ENCODE measurements at regions not wholly inside any gene's neighbourhood (a gene's known extent, or its start where the extent isn't known, plus 50 kb on each side); places are given as distances from the start of the nearest gene placed in this dataset.

- DNase-seq = peak; percentile 58
- TF ChIP-seq POLR2A (IDR thresholded peaks at IDR 0.05) (no peak), CTCF (IDR thresholded peaks at IDR 0.05 in 8 of 11, conservative IDR thresholded peaks at IDR 0.05 in 3 of 11) (no peak), POLR2AphosphoS5 (IDR thresholded peaks at IDR 0.05) (no peak)
- intact Hi-C loops (cut with DNase I; ENCODE audit: low total_unique reads) = no loop called here
- Histone ChIP-seq H3K27me3 (replicated peaks in 1 of 7) (peaks cover 0 to 47% (median 0%) of the 10 kb centered on the region in 7 donors), H3K36me3 (no peaks in the 10 kb centered on the region), H3K4me3 (no peak overlapping the region), H3K4me1 (no peaks in the 10 kb centered on the region), H3K9me3 (no peaks in the 10 kb centered on the region), H3K27ac (no peak overlapping the region)
- 85 to 91% (median 88%) methylated on average over 18 of the region's 18 CpGs for WGBS, 5 donors
Measured at GRCh38 chr22:49179175-49179574, 648.5 kb downstream of the BRD1 start.

DNA sequence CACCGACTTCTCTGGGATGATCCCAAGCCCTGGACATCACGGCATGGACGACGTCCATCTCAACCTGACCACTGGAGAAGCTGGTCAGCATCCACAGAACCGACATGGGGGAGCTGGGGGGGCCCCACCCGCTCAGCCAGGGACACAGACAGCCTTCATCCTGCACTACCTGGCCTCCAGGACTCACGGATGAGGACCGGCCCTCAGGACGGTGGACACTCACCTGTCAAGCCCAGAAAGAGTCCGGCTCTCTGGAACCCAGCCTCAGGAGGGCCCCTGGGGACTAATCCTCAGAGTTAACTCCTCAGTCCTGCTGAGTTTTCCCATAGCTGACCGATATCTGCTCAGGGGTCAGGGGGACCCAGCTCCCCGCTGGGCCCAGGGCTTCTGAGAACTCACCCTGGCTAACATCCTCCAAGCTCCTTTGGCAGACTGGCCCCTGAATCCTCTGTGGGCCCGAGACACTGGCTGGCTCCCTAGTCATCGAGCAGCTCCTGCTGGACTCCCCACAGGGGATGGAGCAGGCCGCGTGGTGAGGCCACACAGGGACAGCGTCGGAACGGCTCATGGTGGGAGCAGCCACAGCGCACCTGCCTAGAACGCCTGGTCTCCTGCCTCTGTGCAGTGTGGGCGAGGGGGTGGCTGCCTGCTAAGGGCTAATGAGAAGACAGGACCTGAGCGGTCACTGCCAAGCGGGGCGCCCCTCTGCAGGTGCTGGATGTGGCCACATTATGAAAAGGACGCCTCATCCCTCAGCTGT is 649.2 kb downstream of the BRD1 start:
- no peaks in the 10 kb centered on the region for H3K9me3 ChIP-seq
- no peak for TF ChIP-seq CTCF (IDR thresholded peaks at IDR 0.05 in 8 of 11, conservative IDR thresholded peaks at IDR 0.05 in 3 of 11)
- no peak for TF ChIP-seq POLR2AphosphoS5 (IDR thresholded peaks at IDR 0.05)
- TF ChIP-seq POLR2A (IDR thresholded peaks at IDR 0.05) = no peak
- no peaks in the 10 kb centered on the region for H3K4me1 ChIP-seq
- peak; percentile 61 for DNase-seq
- no peaks in the 10 kb centered on the region for H3K36me3 ChIP-seq
- H3K27me3 ChIP-seq (replicated peaks in 1 of 7) = peaks cover 0 to 40% (median 0%) of the 10 kb centered on the region in 7 donors
- 73 to 85% (median 79%) methylated on average over 25 to 26 of the region's 26 CpGs for WGBS, 5 donors
- H3K4me3 ChIP-seq = no peak overlapping the region
- no peak overlapping the region for H3K27ac ChIP-seq
- intact Hi-C loops (cut with DNase I; ENCODE audit: low total_unique reads) = no loop called here

DNA sequence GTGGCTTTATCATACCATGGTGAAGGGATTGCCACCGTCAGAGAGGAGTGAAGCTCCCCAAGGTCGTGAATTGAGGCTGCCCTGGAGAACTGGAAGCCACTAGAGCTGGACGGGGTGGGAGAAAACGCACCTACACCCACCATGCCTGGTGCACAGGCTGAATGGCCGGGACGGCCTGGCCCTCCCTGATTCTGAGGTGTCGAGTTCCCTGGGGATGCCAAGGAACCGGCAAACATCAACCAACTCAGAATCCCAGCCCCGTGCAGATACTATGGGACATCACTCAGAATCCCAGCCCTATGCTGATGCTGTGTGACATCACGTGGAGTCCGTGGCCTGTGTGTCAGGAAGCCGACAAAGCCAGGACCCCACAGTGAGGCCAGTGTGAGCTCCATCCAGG is 650.0 kb downstream of the BRD1 start:
- H3K27me3 ChIP-seq (replicated peaks in 1 of 7) = peaks cover 0 to 33% (median 0%) of the 10 kb centered on the region in 7 donors
- no peaks in the 10 kb centered on the region for H3K36me3 ChIP-seq
- H3K4me3 ChIP-seq = no peak overlapping the region
- no peak overlapping the region for H3K27ac ChIP-seq
- intact Hi-C loops (cut with DNase I; ENCODE audit: low total_unique reads) = no loop called here
- WGBS, 5 donors = 72 to 84% (median 83%) methylated on average over 8 to 12 of the region's 12 CpGs
- TF ChIP-seq POLR2A (IDR thresholded peaks at IDR 0.05) (no peak), POLR2AphosphoS5 (IDR thresholded peaks at IDR 0.05) (no peak), CTCF (IDR thresholded peaks at IDR 0.05 in 8 of 11, conservative IDR thresholded peaks at IDR 0.05 in 3 of 11) (no peak)
- H3K4me1 ChIP-seq = no peaks in the 10 kb centered on the region
- H3K9me3 ChIP-seq = peaks cover 0 to under 1% (median 0%) of the 10 kb centered on the region in 8 donors
- DNase-seq = no peak

GRCh38 chr22:49176956-49177355 is 650.7 kb downstream of the BRD1 start:
- Histone ChIP-seq H3K36me3 (no peaks in the 10 kb centered on the region), H3K27ac (no peak overlapping the region), H3K4me1 (no peaks in the 10 kb centered on the region), H3K27me3 (replicated peaks in 1 of 7) (peaks cover 0 to 26% (median 0%) of the 10 kb centered on the region in 7 donors), H3K4me3 (no peak overlapping the region), H3K9me3 (peaks cover 0 to 7% (median 0%) of the 10 kb centered on the region in 8 donors)
- 72 to 90% (median 82%) methylated on average over 6 of the region's 6 CpGs for WGBS, 5 donors
- DNase-seq = no peak
- intact Hi-C loops (cut with DNase I; ENCODE audit: low total_unique reads) = no loop called here
- TF ChIP-seq POLR2A (IDR thresholded peaks at IDR 0.05) (no peak), CTCF (IDR thresholded peaks at IDR 0.05 in 8 of 11, conservative IDR thresholded peaks at IDR 0.05 in 3 of 11) (no peak), POLR2AphosphoS5 (IDR thresholded peaks at IDR 0.05) (no peak)

All from spleen (tissue), 11 donors.